Upper lobe of right lung (tissue), 1 donor: ENCODE measurements at regions not wholly inside any gene's neighbourhood (a gene's known extent, or its start where the extent isn't known, plus 50 kb on each side); places are given as distances from the start of the nearest gene placed in this dataset.

Source experiments
- ATAC-seq: fragments of 200-7000 bp; cut with Tn5 transposase; one replicate; pipeline ENCODE4 v1.9.1; 2020; ENCODE audit warnings: mild to moderate bottlenecking, moderate library complexity
- DNase-seq: peaks from one replicate; pipeline ENCODE4 v3.0.0-alpha.2; 2020
- H3K27ac ChIP-seq: fragments of 200-600 bp; one replicate; pipeline ENCODE4 v1.8.0; 2022
- H3K27me3 ChIP-seq: fragments of 200-600 bp; one replicate; pipeline ENCODE4 v1.8.0; 2022; ENCODE audit warnings: mild to moderate bottlenecking
- H3K36me3 ChIP-seq: fragments of 200-600 bp; one replicate; pipeline ENCODE4 v1.8.0; 2022
- H3K4me1 ChIP-seq: fragments of 200-600 bp; one replicate; pipeline ENCODE4 v1.8.0; 2022
- H3K4me3 ChIP-seq: fragments of 200-600 bp; one replicate; pipeline ENCODE4 v1.8.0; 2022; ENCODE audit warnings: mild to moderate bottlenecking
- H3K9me3 ChIP-seq: fragments of 200-600 bp; one replicate; pipeline ENCODE4 v1.8.0; 2022
- intact Hi-C: fragments of 100-400 bp; cut with DNase I; formaldehyde crosslinking; loops from one replicate; pipeline ENCODE4 v1.11.0; 2022
- TF ChIP-seq, protein P1 (sequence below): fragments of 200-600 bp; IDR thresholded peaks from one replicate; pipeline ENCODE4 v1.8.0; 2022; ENCODE audit warnings: antibody characterized with exemption
- donor health status: DM: no; HTN: yes; CAD: no; lungs with severe emphysema.

DNA sequence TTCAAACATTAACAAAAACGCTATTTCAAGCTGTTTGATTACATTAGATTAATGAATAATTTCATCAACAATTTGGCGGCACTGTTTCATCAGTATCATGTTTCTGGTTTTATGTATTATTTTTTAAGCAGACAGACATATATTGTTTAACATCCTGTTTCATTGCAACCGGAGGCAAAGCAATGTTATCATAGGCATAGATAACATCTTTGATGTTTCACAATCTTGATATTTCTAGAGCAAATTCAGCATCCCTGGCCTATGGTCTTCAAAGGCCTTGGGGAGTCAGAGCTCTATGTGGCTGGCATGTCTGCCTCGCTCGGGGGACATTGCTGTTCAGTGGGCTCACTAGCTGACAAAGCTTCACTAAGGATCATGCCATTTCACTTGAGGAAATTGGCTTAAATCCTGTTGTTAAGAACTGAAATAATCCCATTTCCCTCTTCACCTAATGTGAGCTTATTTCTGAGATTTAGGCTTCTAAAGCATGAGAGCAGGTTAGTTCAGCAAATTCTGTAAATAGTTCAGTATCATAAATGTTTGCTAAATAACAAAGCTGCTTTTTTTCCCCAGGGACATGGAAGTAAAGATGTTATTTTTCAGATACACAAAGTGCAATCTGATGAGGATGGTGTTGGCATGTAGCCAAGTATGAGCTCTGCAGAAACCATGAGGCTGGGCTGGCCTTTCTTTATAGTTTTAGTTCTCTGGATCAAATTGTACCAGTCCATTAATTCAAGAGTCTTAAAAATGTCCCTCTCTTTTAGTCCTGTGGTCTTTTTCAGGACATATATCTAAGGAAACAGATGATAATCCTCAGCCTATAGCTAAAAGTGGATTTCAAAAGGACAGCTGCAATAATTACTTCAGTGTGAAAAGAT, 941.4 kb downstream of the PLOD2 start:
- no peaks in the 10 kb centered on the region for H3K27me3 ChIP-seq
- DNase-seq, result no peak

DNA sequence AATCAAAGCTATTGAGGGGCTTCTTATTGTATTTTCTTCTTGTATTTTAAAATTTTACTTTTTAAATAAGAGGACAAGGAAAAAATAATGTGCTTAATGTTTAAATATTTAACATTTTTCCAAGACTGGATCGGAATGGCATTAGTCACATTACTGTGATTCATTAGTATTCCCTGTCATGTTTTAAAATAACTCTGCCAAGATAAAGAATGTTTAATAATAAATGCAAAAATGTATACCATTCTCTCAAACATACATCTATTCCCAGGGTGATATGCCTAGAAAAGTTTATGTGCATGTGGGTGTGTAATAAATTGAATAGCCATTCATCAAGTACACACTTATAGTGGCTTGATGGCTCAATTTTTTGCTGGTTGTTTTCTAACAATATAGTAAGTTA, 936.1 kb downstream of the PLOD2 start:
- TF ChIP-seq, protein P1, sequence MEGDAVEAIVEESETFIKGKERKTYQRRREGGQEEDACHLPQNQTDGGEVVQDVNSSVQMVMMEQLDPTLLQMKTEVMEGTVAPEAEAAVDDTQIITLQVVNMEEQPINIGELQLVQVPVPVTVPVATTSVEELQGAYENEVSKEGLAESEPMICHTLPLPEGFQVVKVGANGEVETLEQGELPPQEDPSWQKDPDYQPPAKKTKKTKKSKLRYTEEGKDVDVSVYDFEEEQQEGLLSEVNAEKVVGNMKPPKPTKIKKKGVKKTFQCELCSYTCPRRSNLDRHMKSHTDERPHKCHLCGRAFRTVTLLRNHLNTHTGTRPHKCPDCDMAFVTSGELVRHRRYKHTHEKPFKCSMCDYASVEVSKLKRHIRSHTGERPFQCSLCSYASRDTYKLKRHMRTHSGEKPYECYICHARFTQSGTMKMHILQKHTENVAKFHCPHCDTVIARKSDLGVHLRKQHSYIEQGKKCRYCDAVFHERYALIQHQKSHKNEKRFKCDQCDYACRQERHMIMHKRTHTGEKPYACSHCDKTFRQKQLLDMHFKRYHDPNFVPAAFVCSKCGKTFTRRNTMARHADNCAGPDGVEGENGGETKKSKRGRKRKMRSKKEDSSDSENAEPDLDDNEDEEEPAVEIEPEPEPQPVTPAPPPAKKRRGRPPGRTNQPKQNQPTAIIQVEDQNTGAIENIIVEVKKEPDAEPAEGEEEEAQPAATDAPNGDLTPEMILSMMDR, result no peak
- no peaks in the 10 kb centered on the region for H3K9me3 ChIP-seq
- H3K36me3 ChIP-seq, result no peaks in the 10 kb centered on the region
- intact Hi-C loops, result no loop called here
- no peak for ATAC-seq
- no peak for DNase-seq
- H3K27ac ChIP-seq, result no peak overlapping the region
- no peak overlapping the region for H3K4me3 ChIP-seq
- H3K4me1 ChIP-seq, result no peaks in the 10 kb centered on the region
- no peaks in the 10 kb centered on the region for H3K27me3 ChIP-seq

More for the DNA sequence above, 941.4 kb downstream of the PLOD2 start:
- ATAC-seq, result no peak
- Histone ChIP-seq H3K27ac (no peak overlapping the region), H3K4me1 (no peaks in the 10 kb centered on the region), H3K9me3 (no peaks in the 10 kb centered on the region), H3K4me3 (no peak overlapping the region), H3K36me3 (no peaks in the 10 kb centered on the region)
- intact Hi-C loops, result no loop called here
- TF ChIP-seq, protein P1, result no peak

DNA sequence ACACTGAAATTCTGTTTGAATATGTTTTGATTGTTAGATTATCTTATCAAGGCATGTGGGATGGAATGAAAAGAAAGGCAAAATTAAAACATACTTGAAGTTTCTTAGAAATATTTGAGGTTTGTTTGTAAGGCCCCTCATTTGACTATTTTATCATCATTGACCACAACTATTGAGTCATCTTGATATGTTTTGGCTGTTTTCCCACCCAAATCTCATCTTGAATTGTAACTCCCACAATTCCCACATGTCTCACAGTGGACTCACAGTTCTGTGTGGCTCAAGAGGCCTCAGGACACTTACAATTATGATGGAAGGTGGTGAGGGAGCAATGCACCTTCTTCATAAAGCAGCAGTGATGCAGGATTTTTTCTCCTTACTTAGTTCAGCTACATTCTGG, 917.1 kb downstream of the PLOD2 start:
- peaks cover 7% of the 10 kb centered on the region for H3K9me3 ChIP-seq
- TF ChIP-seq, protein P1, result no peak
- no peak overlapping the region for H3K4me3 ChIP-seq
- H3K36me3 ChIP-seq, result no peaks in the 10 kb centered on the region
- no peaks in the 10 kb centered on the region for H3K27me3 ChIP-seq
- intact Hi-C loops, result no loop called here
- DNase-seq (no peak), ATAC-seq (no peak)
- H3K27ac ChIP-seq, result no peak overlapping the region
- H3K4me1 ChIP-seq, result no peaks in the 10 kb centered on the region

DNA sequence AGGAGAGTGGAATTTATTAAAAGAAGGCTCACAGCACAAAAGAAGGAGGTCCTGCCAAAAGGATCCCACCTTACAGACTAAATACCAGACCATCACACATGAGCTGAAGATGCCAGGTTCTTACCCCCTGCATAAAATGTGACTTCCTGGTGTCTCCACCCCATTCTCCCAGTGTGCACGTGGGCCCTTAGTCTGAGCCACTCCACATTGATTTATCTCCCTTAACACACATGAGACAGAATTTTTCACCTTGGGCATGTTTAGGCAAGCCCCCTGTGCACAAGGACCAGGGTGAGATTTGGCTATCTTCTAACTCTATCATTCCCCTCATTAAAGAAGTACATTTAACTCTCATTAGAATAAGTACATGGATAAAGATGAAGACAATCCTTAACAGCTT, 916.7 kb downstream of the PLOD2 start:
- TF ChIP-seq, protein P1, result no peak
- H3K9me3 ChIP-seq, result peaks cover 10% of the 10 kb centered on the region
- no peaks in the 10 kb centered on the region for H3K27me3 ChIP-seq
- intact Hi-C loops, result no loop called here
- no peaks in the 10 kb centered on the region for H3K36me3 ChIP-seq
- no peaks in the 10 kb centered on the region for H3K4me1 ChIP-seq
- ATAC-seq, result no peak
- no peak overlapping the region for H3K4me3 ChIP-seq
- DNase-seq, result no peak
- no peak overlapping the region for H3K27ac ChIP-seq

DNA sequence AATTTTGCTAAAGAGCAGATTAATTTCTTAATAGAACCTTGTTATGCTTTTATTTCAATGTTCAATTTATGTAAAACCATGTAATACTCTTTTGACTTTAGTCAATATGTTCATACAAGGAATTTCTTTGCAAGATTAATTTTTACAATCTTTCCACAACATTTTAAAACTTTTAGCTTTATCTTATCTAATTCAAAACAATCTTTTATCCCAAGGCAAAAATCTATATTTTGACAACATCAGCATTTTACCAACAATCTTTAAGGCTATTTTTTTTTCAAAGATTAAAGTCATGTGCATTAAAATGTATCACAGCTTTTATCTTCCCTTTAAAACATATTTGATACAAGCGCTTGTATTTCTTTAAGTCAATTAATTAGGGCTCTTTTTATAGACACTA, 914.7 kb downstream of the PLOD2 start:
- Histone ChIP-seq H3K4me3 (no peak overlapping the region), H3K4me1 (no peaks in the 10 kb centered on the region), H3K27ac (no peak overlapping the region), H3K27me3 (no peaks in the 10 kb centered on the region), H3K36me3 (no peaks in the 10 kb centered on the region), H3K9me3 (peaks cover 11% of the 10 kb centered on the region)
- TF ChIP-seq, protein P1, result no peak
- ATAC-seq (no peak), DNase-seq (no peak)
- intact Hi-C loops, result no loop called here
